ENCODE measurements at regions not wholly inside any gene's neighbourhood (a gene's known extent, or its start where the extent isn't known, plus 50 kb on each side); places are given as distances from the start of the nearest gene placed in this dataset.

DNA sequence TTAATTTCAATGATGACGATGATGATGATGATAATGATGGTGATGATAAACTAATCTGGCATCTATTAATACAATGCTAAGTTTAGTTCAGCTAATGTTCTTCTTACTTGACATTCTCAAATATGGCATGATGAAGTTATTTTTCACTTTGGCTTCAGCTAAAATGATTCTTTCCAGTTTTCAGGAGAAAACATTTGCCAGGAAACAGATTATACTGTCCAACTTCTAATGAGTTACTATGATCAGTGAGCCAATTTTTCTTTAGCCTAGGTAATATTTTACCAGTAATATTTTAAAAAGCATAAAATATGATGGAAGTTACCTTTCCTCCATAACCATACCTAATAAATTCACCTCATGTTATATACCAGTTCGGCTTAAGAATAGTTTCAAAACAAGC is 245.7 kb upstream of the CSNK1A1L start:
- ATAC-seq (no peak), FAIRE-seq (no peak), DNase-seq (ENCODE audit: extremely low read depth in 1 of 4, low spot score in 3 of 4) (no peak)
- no peak for TF ChIP-seq NCOA2 (IDR thresholded peaks at IDR 0.05; ENCODE audit: partially characterized antibody in 2 of 2)
- TF ChIP-seq ATF2 (CRISPR knock-in tag; IDR thresholded peaks at IDR 0.05) = no peak
- no peak for TF ChIP-seq FOS (IDR thresholded peaks at IDR 0.05; ENCODE audit: extremely low read depth, insufficient read length)
- no peak for TF ChIP-seq U2AF2 (optimal IDR thresholded peaks at IDR 0.05; ENCODE audit: low read depth, low read length)
- no peak for TF ChIP-seq TAL1 (IDR thresholded peaks at IDR 0.05)
- POLR2A ChIA-PET = no interaction called here
- Histone ChIP-seq H3K4me3 (no peak overlapping the region), H3K9me3 (replicated peaks; ENCODE audit: control insufficient read depth, insufficient read depth, low read depth, low read length) (no peaks in the 10 kb centered on the region; the same call in 1 of the 2 replicates), H3K4me1 (replicated peaks in 1 of 2; ENCODE audit: control insufficient read depth in 2 of 2, insufficient read depth in 2 of 2, low read length in 2 of 2) (no peaks in the 10 kb centered on the region), H3K27ac (ENCODE audit: extremely low read depth, low read depth, low read length) (no peak overlapping the region), H3K36me3 (ENCODE audit: control insufficient read depth, insufficient read depth, low read length) (no peaks in the 10 kb centered on the region), H2AFZ (ENCODE audit: low read depth, low read length) (no peak overlapping the region), H3K79me2 (ENCODE audit: control insufficient read depth, insufficient read depth, low read length) (no peaks in the 10 kb centered on the region), H4K20me1 (replicated peaks; ENCODE audit: control insufficient read depth, insufficient read depth, low read length) (no peaks in the 10 kb centered on the region), H3K4me2 (ENCODE audit: insufficient read depth, low read length) (no peak overlapping the region), H3K27me3 (ENCODE audit: control insufficient read depth in 2 of 2, insufficient read depth in 2 of 2, low read length in 2 of 2) (no peaks in the 10 kb centered on the region), H3K9me1 (ENCODE audit: control insufficient read depth, insufficient read depth, low read length) (no peaks in the 10 kb centered on the region), H3K9ac (ENCODE audit: insufficient read depth in 1 of 2, low read depth in 2 of 2, low read length in 2 of 2) (no peak overlapping the region)
- in situ Hi-C loops (cut with MboI) (no loop called here), intact Hi-C loops (cut with micrococcal nuclease) (no loop called here)
- 0% methylated on average over 2 of the region's 2 CpGs for WGBS (ENCODE audit: insufficient coverage, low coverage, missing lambda C conversion rate)
- BruUV-seq (replicated peaks) = no TSS peak
- CTCF ChIA-PET (ENCODE audit: low intra/inter-chr PET ratio) = no interaction called here

DNA sequence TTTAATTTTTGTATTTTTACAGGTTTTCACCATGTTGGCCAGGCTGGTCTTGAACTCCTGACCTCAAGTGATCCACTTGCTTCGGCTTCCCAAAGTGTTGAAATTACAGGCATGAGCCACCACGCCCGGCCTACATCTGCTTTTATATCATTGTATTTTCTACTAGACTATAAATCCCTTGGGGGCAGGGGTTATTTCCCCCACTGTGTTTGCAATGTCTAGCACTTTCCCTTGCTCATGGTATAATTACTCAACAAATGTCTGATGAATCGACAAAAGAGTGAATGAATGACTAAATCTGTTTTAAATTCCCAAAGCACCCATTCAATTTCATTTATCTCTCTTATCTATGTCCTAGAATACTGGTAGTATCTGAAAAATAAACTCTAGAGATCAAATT is 244.5 kb upstream of the CSNK1A1L start:
- Histone ChIP-seq H3K79me2 (ENCODE audit: control insufficient read depth, insufficient read depth, low read length) (no peaks in the 10 kb centered on the region), H3K4me2 (ENCODE audit: insufficient read depth, low read length) (no peak overlapping the region), H3K4me1 (replicated peaks in 1 of 2; ENCODE audit: control insufficient read depth in 2 of 2, insufficient read depth in 2 of 2, low read length in 2 of 2) (no peaks in the 10 kb centered on the region), H3K36me3 (ENCODE audit: control insufficient read depth, insufficient read depth, low read length) (no peaks in the 10 kb centered on the region), H3K4me3 (no peak overlapping the region), H3K27ac (ENCODE audit: extremely low read depth, low read depth, low read length) (no peak overlapping the region), H3K27me3 (ENCODE audit: control insufficient read depth in 2 of 2, insufficient read depth in 2 of 2, low read length in 2 of 2) (no peaks in the 10 kb centered on the region), H2AFZ (ENCODE audit: low read depth, low read length) (no peak overlapping the region), H3K9me3 (replicated peaks; ENCODE audit: control insufficient read depth, insufficient read depth, low read depth, low read length) (no peaks in the 10 kb centered on the region; the same call in 1 of the 2 replicates), H4K20me1 (replicated peaks; ENCODE audit: control insufficient read depth, insufficient read depth, low read length) (no peaks in the 10 kb centered on the region), H3K9me1 (ENCODE audit: control insufficient read depth, insufficient read depth, low read length) (no peaks in the 10 kb centered on the region), H3K9ac (ENCODE audit: insufficient read depth in 1 of 2, low read depth in 2 of 2, low read length in 2 of 2) (no peak overlapping the region)
- no peak for ATAC-seq
- FAIRE-seq = no peak
- ChIA-PET CTCF (ENCODE audit: low intra/inter-chr PET ratio) (no interaction called here), POLR2A (no interaction called here)
- DNase-seq (ENCODE audit: extremely low read depth in 1 of 4, low spot score in 3 of 4) = no peak
- WGBS (ENCODE audit: insufficient coverage, low coverage, missing lambda C conversion rate) = 4% methylated on average over 4 of the region's 4 CpGs
- TF ChIP-seq NFE2L1 (tag; IDR thresholded peaks at IDR 0.05; ENCODE audit: borderline replicate concordance, low read depth) (no peak), CBFA2T2 (conservative IDR thresholded peaks at IDR 0.05) (no peak), NFATC3 (IDR thresholded peaks at IDR 0.05) (no peak)
- intact Hi-C loops (cut with micrococcal nuclease) (no loop called here), in situ Hi-C loops (cut with MboI) (no loop called here)
- no TSS peak for BruUV-seq (replicated peaks)
